Adrenal gland (tissue), 5 donors: ENCODE measurements at regions not wholly inside any gene's neighbourhood (a gene's known extent, or its start where the extent isn't known, plus 50 kb on each side); places are given as distances from the start of the nearest gene placed in this dataset.

Source experiments
- POLR2A ChIP-seq, 2 donors: fragments of 450-650 bp; IDR thresholded peaks; one replicate each; pipeline ENCODE4 v1.6.1; 2017; ENCODE audit warnings: antibody characterized with exemption in 2 of 2, mild to moderate bottlenecking in 2 of 2, moderate library complexity in 1 of 2
- TF ChIP-seq, protein P1 (sequence below), 6 experiments: fragments of 450-650 bp in 4 of 6; fragments of 200-600 bp in 2 of 6; sonication (generic) in 1 of 6; IDR thresholded peaks; 1 replicate in 5 of 6; 2 replicates in 1 of 6; pipeline versions ENCODE4 v1.5.1 to v1.8.0; 2016 to 2021; ENCODE audit warnings: antibody characterized with exemption in 6 of 6, mild to moderate bottlenecking in 2 of 6, moderate library complexity in 1 of 6
- donor health status: DM: no; HTN: no; CAD: no.

DNA sequence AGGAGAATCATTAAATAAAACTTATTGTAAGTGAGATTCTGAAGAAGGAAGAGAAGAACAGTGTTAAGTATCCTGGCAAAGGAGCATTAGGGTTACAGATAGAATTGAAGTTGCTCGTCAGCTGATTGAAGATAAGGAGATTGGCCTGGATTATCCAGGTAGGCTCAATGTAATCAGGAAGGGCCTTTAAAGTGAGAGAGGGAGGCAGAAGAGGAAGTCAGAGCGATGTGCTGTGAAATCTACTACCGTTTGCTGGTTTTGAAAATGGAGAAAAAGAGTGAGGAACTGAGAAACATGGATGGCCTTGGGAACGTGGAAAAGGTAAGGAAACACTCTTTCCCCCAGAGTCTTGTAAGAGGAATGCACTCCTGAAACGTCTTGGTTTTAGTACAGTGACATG, 245.7 kb downstream of the ANTXR2 start:
- TF ChIP-seq, protein P1, sequence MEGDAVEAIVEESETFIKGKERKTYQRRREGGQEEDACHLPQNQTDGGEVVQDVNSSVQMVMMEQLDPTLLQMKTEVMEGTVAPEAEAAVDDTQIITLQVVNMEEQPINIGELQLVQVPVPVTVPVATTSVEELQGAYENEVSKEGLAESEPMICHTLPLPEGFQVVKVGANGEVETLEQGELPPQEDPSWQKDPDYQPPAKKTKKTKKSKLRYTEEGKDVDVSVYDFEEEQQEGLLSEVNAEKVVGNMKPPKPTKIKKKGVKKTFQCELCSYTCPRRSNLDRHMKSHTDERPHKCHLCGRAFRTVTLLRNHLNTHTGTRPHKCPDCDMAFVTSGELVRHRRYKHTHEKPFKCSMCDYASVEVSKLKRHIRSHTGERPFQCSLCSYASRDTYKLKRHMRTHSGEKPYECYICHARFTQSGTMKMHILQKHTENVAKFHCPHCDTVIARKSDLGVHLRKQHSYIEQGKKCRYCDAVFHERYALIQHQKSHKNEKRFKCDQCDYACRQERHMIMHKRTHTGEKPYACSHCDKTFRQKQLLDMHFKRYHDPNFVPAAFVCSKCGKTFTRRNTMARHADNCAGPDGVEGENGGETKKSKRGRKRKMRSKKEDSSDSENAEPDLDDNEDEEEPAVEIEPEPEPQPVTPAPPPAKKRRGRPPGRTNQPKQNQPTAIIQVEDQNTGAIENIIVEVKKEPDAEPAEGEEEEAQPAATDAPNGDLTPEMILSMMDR (IDR thresholded peaks at IDR 0.05): no peak
- no peak for TF ChIP-seq POLR2A (IDR thresholded peaks at IDR 0.05)
